Neural crest cell (in vitro differentiated cells): ENCODE measurements at regions not wholly inside any gene's neighbourhood (a gene's known extent, or its start where the extent isn't known, plus 50 kb on each side); places are given as distances from the start of the nearest gene placed in this dataset.

Experiments
- DNase-seq: peaks from one replicate; pipeline ENCODE4 v3.0.0; 2021; ENCODE audit warnings: low read depth, mixed read lengths, low spot score
- H3K27ac Mint-ChIP-seq: one replicate; pipeline ENCODE4 v1.8.0; 2021; ENCODE audit warnings: mild to moderate bottlenecking, mixed read lengths; ENCODE audit not compliant: unreplicated experiment
- H3K27me3 Mint-ChIP-seq: 2 replicates; pipeline ENCODE4 v1.8.0; 2021; ENCODE audit warnings: low read depth, mild to moderate bottlenecking, mixed read lengths
- H3K36me3 Mint-ChIP-seq: 2 replicates; pipeline ENCODE4 v1.8.0; 2021; ENCODE audit warnings: low read depth, mild to moderate bottlenecking, mixed read lengths
- H3K4me1 Mint-ChIP-seq: 2 replicates; pipeline ENCODE4 v1.8.0; 2021; ENCODE audit warnings: mixed read lengths
- H3K4me3 Mint-ChIP-seq: one replicate; pipeline ENCODE4 v1.8.0; 2021; ENCODE audit warnings: mild to moderate bottlenecking, mixed read lengths
- H3K9me3 Mint-ChIP-seq: 2 replicates; pipeline ENCODE4 v1.8.0; 2021; ENCODE audit warnings: mixed read lengths
- TF ChIP-seq, protein P1 (sequence below): fragments of 200-600 bp; sonication (generic); conservative IDR thresholded peaks from 2 replicates; pipeline ENCODE4 v1.5.0; 2021; ENCODE audit warnings: antibody characterized with exemption, mild to moderate bottlenecking

DNA sequence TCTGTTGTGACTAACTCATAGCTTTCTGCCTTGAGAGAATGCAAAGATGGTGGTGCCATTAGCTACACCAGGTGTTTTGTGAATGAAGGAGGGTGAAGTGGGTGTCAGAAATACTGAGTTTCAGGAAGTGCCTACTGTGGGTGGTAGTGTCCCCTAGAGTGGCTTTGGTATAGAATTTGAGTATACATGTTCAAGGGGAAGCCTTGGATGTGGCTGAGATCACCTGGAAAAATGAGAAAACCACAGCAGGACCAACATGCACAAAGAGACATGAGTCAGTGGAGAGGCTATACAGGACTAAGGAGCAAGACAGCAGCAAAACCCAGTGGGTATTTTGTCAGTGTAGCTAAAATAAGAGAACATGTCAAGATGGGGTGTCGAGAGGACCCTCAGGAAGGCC is 204.3 kb upstream of the TBL1X start:
- no peak overlapping the region for H3K27ac Mint-ChIP-seq
- H3K4me1 Mint-ChIP-seq, result no peaks in the 10 kb centered on the region
- TF ChIP-seq, protein P1, sequence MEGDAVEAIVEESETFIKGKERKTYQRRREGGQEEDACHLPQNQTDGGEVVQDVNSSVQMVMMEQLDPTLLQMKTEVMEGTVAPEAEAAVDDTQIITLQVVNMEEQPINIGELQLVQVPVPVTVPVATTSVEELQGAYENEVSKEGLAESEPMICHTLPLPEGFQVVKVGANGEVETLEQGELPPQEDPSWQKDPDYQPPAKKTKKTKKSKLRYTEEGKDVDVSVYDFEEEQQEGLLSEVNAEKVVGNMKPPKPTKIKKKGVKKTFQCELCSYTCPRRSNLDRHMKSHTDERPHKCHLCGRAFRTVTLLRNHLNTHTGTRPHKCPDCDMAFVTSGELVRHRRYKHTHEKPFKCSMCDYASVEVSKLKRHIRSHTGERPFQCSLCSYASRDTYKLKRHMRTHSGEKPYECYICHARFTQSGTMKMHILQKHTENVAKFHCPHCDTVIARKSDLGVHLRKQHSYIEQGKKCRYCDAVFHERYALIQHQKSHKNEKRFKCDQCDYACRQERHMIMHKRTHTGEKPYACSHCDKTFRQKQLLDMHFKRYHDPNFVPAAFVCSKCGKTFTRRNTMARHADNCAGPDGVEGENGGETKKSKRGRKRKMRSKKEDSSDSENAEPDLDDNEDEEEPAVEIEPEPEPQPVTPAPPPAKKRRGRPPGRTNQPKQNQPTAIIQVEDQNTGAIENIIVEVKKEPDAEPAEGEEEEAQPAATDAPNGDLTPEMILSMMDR, result no peak
- H3K27me3 Mint-ChIP-seq, result no peaks in the 10 kb centered on the region
- DNase-seq, result no peak
- peaks cover 25% of the 10 kb centered on the region for H3K9me3 Mint-ChIP-seq
- H3K4me3 Mint-ChIP-seq, result no peak overlapping the region
- H3K36me3 Mint-ChIP-seq, result no peaks in the 10 kb centered on the region

DNA sequence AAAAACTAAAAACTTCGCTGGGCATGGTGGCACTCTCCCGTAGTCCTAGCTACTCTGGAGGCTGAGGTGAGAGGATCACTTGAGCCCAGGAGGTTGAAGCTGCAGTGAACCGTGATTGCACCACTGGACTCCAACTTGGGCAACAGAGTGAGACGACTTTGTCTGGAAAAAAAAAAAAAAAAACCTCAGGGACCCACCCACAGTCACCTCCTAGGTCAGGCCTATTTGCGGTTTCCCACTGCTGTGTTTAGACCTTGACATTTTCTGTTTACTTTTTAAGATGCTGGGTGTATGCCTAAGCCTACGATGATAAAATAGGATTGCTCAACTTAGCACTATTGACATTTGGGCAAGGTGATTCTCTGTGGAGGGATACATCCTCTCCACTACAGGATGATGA is 197.4 kb upstream of the TBL1X start:
- no peak for DNase-seq
- Mint-ChIP-seq H3K36me3 (peaks cover 3% of the 10 kb centered on the region), H3K4me1 (no peaks in the 10 kb centered on the region), H3K27ac (no peak overlapping the region), H3K27me3 (no peaks in the 10 kb centered on the region), H3K4me3 (no peak overlapping the region), H3K9me3 (peaks cover 7% of the 10 kb centered on the region)
- TF ChIP-seq, protein P1, result no peak

DNA sequence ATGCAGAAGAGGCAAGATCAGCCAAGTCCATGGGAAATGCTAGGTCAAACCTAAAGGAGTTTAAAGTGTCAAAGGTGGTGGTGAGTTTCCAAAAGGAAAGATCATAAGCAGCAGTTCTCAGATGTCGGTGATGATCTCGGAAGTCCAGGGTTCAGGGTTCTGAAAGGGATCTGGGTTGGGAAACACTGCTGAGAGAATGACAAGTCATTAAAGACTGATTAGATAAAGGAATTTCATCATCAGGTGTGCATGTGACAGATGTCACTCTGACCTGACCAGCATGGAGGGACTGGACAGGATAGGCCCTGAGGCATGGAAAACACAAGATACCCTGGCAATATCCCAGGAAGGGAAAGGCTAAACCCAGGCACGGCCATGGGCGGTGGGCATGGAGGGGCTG is 195.7 kb upstream of the TBL1X start:
- TF ChIP-seq, protein P1, result no peak
- no peak overlapping the region for H3K4me3 Mint-ChIP-seq
- H3K9me3 Mint-ChIP-seq, result peaks cover 9% of the 10 kb centered on the region
- no peaks in the 10 kb centered on the region for H3K27me3 Mint-ChIP-seq
- no peaks in the 10 kb centered on the region for H3K4me1 Mint-ChIP-seq
- no peak for DNase-seq
- peaks cover 3% of the 10 kb centered on the region for H3K36me3 Mint-ChIP-seq
- H3K27ac Mint-ChIP-seq, result no peak overlapping the region

DNA sequence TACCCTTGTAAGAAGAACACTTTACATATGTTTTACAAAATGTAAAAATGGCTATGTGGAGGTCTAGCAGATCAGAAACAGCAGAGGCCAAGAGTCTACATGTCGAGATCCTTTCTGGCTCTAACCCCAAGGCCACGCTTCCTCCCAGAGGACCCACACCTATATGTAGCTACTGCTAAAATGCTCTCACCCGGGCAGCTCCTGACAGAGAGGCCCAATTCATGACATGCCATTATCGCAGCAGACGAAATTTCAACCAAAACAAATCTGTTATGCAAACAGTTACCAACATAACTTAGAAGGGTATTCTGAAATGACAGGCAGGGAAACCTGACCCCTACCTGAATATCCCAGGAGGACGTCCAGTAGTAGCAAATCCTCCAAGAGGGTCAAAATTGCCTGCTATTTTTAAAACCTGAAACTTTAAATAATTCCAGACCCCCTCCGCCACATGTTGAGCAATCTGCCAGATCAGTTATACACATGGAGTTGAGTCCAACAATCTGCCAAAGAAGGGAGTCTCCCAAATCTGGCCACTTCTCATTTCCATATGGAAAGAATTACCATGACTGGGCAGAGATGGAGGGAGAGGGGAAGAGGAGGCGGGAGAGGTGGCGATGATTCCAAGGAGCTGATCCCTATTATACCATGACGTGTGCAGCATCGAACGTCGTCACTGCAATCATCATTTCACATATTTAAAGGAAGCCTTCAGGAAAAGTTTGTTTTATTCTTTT is 192.9 kb upstream of the TBL1X start:
- no peaks in the 10 kb centered on the region for H3K4me1 Mint-ChIP-seq
- H3K4me3 Mint-ChIP-seq, result no peak overlapping the region
- peaks cover 8% of the 10 kb centered on the region for H3K9me3 Mint-ChIP-seq
- H3K36me3 Mint-ChIP-seq, result peaks cover 3% of the 10 kb centered on the region
- DNase-seq, result no peak
- TF ChIP-seq, protein P1, result no peak
- H3K27ac Mint-ChIP-seq, result no peak overlapping the region
- H3K27me3 Mint-ChIP-seq, result no peaks in the 10 kb centered on the region

DNA sequence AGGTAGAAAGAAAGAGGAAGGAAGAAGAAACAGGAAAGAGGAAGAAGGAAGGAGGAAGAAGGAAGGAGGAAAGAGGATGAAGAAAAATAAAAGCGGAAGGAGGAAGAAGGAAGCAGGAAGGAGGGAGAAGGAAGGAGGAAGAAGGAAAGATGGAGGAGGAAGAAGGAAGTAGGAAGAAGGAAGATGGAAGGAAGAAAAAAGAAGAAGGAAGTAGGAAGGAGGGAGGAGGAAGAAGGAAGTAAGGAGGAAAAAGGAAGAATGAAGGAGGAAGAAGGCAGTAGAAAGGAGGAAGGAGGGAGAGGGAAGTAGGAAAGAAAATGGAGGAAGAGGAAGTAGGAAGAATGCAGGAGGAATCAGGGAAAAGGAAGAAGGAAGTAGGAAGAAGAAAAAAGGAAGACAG is 191.1 kb upstream of the TBL1X start:
- H3K27ac Mint-ChIP-seq, result no peak overlapping the region
- peaks cover 11% of the 10 kb centered on the region for H3K9me3 Mint-ChIP-seq
- no peaks in the 10 kb centered on the region for H3K27me3 Mint-ChIP-seq
- H3K4me3 Mint-ChIP-seq, result no peak overlapping the region
- H3K4me1 Mint-ChIP-seq, result no peaks in the 10 kb centered on the region
- DNase-seq, result no peak
- TF ChIP-seq, protein P1, result no peak
- H3K36me3 Mint-ChIP-seq, result peaks cover 3% of the 10 kb centered on the region
